ENCODE measurements at regions not wholly inside any gene's neighbourhood (a gene's known extent, or its start where the extent isn't known, plus 50 kb on each side); places are given as distances from the start of the nearest gene placed in this dataset.

GRCh38 chr18:5646739-5647138 is 102.9 kb upstream of the EPB41L3 start:
- no peak for DNase-seq
- Mint-ChIP-seq H3K36me3 (ENCODE audit: low read depth) (no peaks in the 10 kb centered on the region), H3K27ac (no peak overlapping the region), H3K9me3 (no peaks in the 10 kb centered on the region), H3K27me3 (peaks cover 2% of the 10 kb centered on the region), H3K4me3 (no peak overlapping the region), H3K4me1 (no peaks in the 10 kb centered on the region)
- intact Hi-C loops (cut with micrococcal nuclease) = no loop called here

- no peak for DNase-seq
- no peaks in the 10 kb centered on the region for H3K36me3 Mint-ChIP-seq (ENCODE audit: low read depth)
- H3K9me3 Mint-ChIP-seq = no peaks in the 10 kb centered on the region
- no peak overlapping the region for H3K4me3 Mint-ChIP-seq
- H3K27ac Mint-ChIP-seq = no peak overlapping the region
- intact Hi-C loops (cut with micrococcal nuclease) = no loop called here
- peaks cover 3% of the 10 kb centered on the region for H3K27me3 Mint-ChIP-seq
- H3K4me1 Mint-ChIP-seq = no peaks in the 10 kb centered on the region
These were observed 99.5 kb upstream of the EPB41L3 start for GRCh38 chr18:5643288-5643687.

- no peak for DNase-seq
- H3K4me3 Mint-ChIP-seq = no peak overlapping the region
- no peak overlapping the region for H3K27ac Mint-ChIP-seq
- no peaks in the 10 kb centered on the region for H3K4me1 Mint-ChIP-seq
- intact Hi-C loops (cut with micrococcal nuclease) = no loop called here
- no peaks in the 10 kb centered on the region for H3K9me3 Mint-ChIP-seq
- peaks cover 8% of the 10 kb centered on the region for H3K27me3 Mint-ChIP-seq
- H3K36me3 Mint-ChIP-seq (ENCODE audit: low read depth) = no peaks in the 10 kb centered on the region
These were observed 97.1 kb upstream of the EPB41L3 start for GRCh38 chr18:5640939-5641338.

- intact Hi-C loops (cut with micrococcal nuclease) = no loop called here
- Mint-ChIP-seq H3K36me3 (ENCODE audit: low read depth) (no peaks in the 10 kb centered on the region), H3K4me3 (no peak overlapping the region), H3K9me3 (no peaks in the 10 kb centered on the region), H3K27ac (no peak overlapping the region), H3K4me1 (no peaks in the 10 kb centered on the region), H3K27me3 (peaks cover 8% of the 10 kb centered on the region)
- DNase-seq = no peak
These were observed 95.3 kb upstream of the EPB41L3 start for GRCh38 chr18:5639131-5639530.

- intact Hi-C loops (cut with micrococcal nuclease) = loop anchor here (5.0 kb wide), 1 partner anchor 90 kb away; the partner anchor contains the start of gene EPB41L3
These were observed 88.2 kb upstream of the EPB41L3 start for GRCh38 chr18:5632041-5632440.

GRCh38 chr18:5630900-5631413 is 87.2 kb upstream of the EPB41L3 start:
- Mint-ChIP-seq H3K36me3 (ENCODE audit: low read depth) (no peaks in the 10 kb centered on the region), H3K4me1 (peaks cover 3% of the 10 kb centered on the region), H3K4me3 (no peak overlapping the region), H3K27me3 (peaks cover 29% of the 10 kb centered on the region), H3K9me3 (no peaks in the 10 kb centered on the region), H3K27ac (no peak overlapping the region)
- DNase-seq = no peak
- intact Hi-C loops (cut with micrococcal nuclease) = loop anchor here (5.0 kb wide), 1 partner anchor 89 kb away; the partner anchor contains the start of gene EPB41L3

More at GRCh38 chr18:5632041-5632440, 88.2 kb upstream of the EPB41L3 start:
- H3K27me3 Mint-ChIP-seq = peaks cover 29% of the 10 kb centered on the region
- H3K36me3 Mint-ChIP-seq (ENCODE audit: low read depth) = no peaks in the 10 kb centered on the region
- H3K27ac Mint-ChIP-seq = no peak overlapping the region
- no peaks in the 10 kb centered on the region for H3K9me3 Mint-ChIP-seq
- peaks cover 3% of the 10 kb centered on the region for H3K4me1 Mint-ChIP-seq
- DNase-seq = no peak
- H3K4me3 Mint-ChIP-seq = no peak overlapping the region

GRCh38 chr18:5630057-5630899 is 86.5 kb upstream of the EPB41L3 start:
- peaks cover 29% of the 10 kb centered on the region for H3K27me3 Mint-ChIP-seq
- H3K9me3 Mint-ChIP-seq = no peaks in the 10 kb centered on the region
- no peak overlapping the region for H3K27ac Mint-ChIP-seq
- peak; percentile 82 for DNase-seq
- peaks cover 3% of the 10 kb centered on the region for H3K4me1 Mint-ChIP-seq
- H3K36me3 Mint-ChIP-seq (ENCODE audit: low read depth) = no peaks in the 10 kb centered on the region
- intact Hi-C loops (cut with micrococcal nuclease) = loop anchor here (5.0 kb wide), 1 partner anchor 88 kb away; the partner anchor contains the start of gene EPB41L3
- peak overlapping the region; percentile 78 for H3K4me3 Mint-ChIP-seq

GRCh38 chr18:5628512-5629255 is 84.9 kb upstream of the EPB41L3 start:
- peaks cover 29% of the 10 kb centered on the region for H3K27me3 Mint-ChIP-seq
- peak overlapping the region; percentile 78 for H3K4me3 Mint-ChIP-seq
- H3K4me1 Mint-ChIP-seq = peaks cover 3% of the 10 kb centered on the region
- no peaks in the 10 kb centered on the region for H3K36me3 Mint-ChIP-seq (ENCODE audit: low read depth)
- H3K27ac Mint-ChIP-seq = no peak overlapping the region
- intact Hi-C loops (cut with micrococcal nuclease) = loop anchor here (10.0 kb wide), 1 partner anchor 266 kb away; the partner anchor contains the start of gene TMEM200C
- no peaks in the 10 kb centered on the region for H3K9me3 Mint-ChIP-seq
- DNase-seq = peak; percentile 66

GRCh38 chr18:5627776-5628511 is 84.1 kb upstream of the EPB41L3 start:
- Mint-ChIP-seq H3K27me3 (peaks cover 29% of the 10 kb centered on the region), H3K4me3 (peak overlapping the region; percentile 60), H3K27ac (no peak overlapping the region), H3K36me3 (ENCODE audit: low read depth) (no peaks in the 10 kb centered on the region), H3K4me1 (peaks cover 3% of the 10 kb centered on the region), H3K9me3 (no peaks in the 10 kb centered on the region)
- intact Hi-C loops (cut with micrococcal nuclease) = loop anchor here (10.0 kb wide), 1 partner anchor 267 kb away; the partner anchor contains the start of gene TMEM200C
- no peak for DNase-seq

GRCh38 chr18:5626130-5626880 is 82.5 kb upstream of the EPB41L3 start:
- H3K36me3 Mint-ChIP-seq (ENCODE audit: low read depth) = no peaks in the 10 kb centered on the region
- H3K4me1 Mint-ChIP-seq = peaks cover 3% of the 10 kb centered on the region
- H3K9me3 Mint-ChIP-seq = no peaks in the 10 kb centered on the region
- intact Hi-C loops (cut with micrococcal nuclease) = loop anchor here (10.0 kb wide), 1 partner anchor 268 kb away; the partner anchor contains the start of gene TMEM200C
- H3K27ac Mint-ChIP-seq = no peak overlapping the region
- H3K4me3 Mint-ChIP-seq = no peak overlapping the region
- peaks cover 21% of the 10 kb centered on the region for H3K27me3 Mint-ChIP-seq
- no peak for DNase-seq

GRCh38 chr18:5625076-5625475 is 81.3 kb upstream of the EPB41L3 start:
- Mint-ChIP-seq H3K36me3 (ENCODE audit: low read depth) (no peaks in the 10 kb centered on the region), H3K9me3 (no peaks in the 10 kb centered on the region), H3K4me1 (peaks cover 3% of the 10 kb centered on the region), H3K27ac (no peak overlapping the region), H3K4me3 (no peak overlapping the region), H3K27me3 (peaks cover 15% of the 10 kb centered on the region)
- intact Hi-C loops (cut with micrococcal nuclease) = loop anchor here (10.0 kb wide), 1 partner anchor 270 kb away; the partner anchor contains the start of gene TMEM200C
- DNase-seq = no peak

GRCh38 chr18:5622905-5623304 is 79.1 kb upstream of the EPB41L3 start:
- H3K36me3 Mint-ChIP-seq (ENCODE audit: low read depth) = no peaks in the 10 kb centered on the region
- no peaks in the 10 kb centered on the region for H3K4me1 Mint-ChIP-seq
- H3K27ac Mint-ChIP-seq = no peak overlapping the region
- H3K27me3 Mint-ChIP-seq = peaks cover 10% of the 10 kb centered on the region
- no peaks in the 10 kb centered on the region for H3K9me3 Mint-ChIP-seq
- no peak for DNase-seq
- H3K4me3 Mint-ChIP-seq = no peak overlapping the region
- intact Hi-C loops (cut with micrococcal nuclease) = loop anchor here (10.0 kb wide), 1 partner anchor 272 kb away; the partner anchor contains the start of gene TMEM200C
